NOMO-1 treated with DMSO at 0.1 percent for 48 hours (cell line): ENCODE measurements at regions not wholly inside any gene's neighbourhood (a gene's known extent, or its start where the extent isn't known, plus 50 kb on each side); places are given as distances from the start of the nearest gene placed in this dataset.

ENCODE experiments used
- DNase-seq: peaks from one replicate; lab custom pipeline; 2025; ENCODE audit not compliant: unreplicated experiment; lab: John Stamatoyannopoulos, UW

GRCh38 chr4:3670521-3671519 lies 95.4 kb upstream of the ADRA2C start:
- no peak for DNase-seq

- no peak for DNase-seq
Measured at GRCh38 chr4:3669553-3669949, 96.6 kb upstream of the ADRA2C start.

GRCh38 chr4:3668825-3669552 lies 97.2 kb upstream of the ADRA2C start:
- DNase-seq = no peak

GRCh38 chr4:3667258-3667657 lies 98.9 kb upstream of the ADRA2C start:
- DNase-seq = no peak

GRCh38 chr4:3666263-3666662 lies 99.9 kb upstream of the ADRA2C start:
- DNase-seq = peak; percentile 44

- DNase-seq = no peak
Measured at GRCh38 chr4:3665360-3665891, 100.8 kb upstream of the ADRA2C start.

- no peak for DNase-seq
Measured at GRCh38 chr4:3663791-3664190, 102.4 kb upstream of the ADRA2C start.

GRCh38 chr4:3662516-3662915 lies 103.7 kb upstream of the ADRA2C start:
- no peak for DNase-seq

- DNase-seq = no peak
Measured at GRCh38 chr4:3661989-3662388, 104.2 kb upstream of the ADRA2C start.

- DNase-seq = no peak
Measured at GRCh38 chr4:3660928-3661515, 105.2 kb upstream of the ADRA2C start.

GRCh38 chr4:3660086-3660927 lies 105.9 kb upstream of the ADRA2C start:
- no peak for DNase-seq

- no peak for DNase-seq
Measured at GRCh38 chr4:3659131-3659530, 107.1 kb upstream of the ADRA2C start.

- no peak for DNase-seq
Measured at GRCh38 chr4:3658530-3658913, 107.7 kb upstream of the ADRA2C start.

GRCh38 chr4:3657902-3658529 lies 108.2 kb upstream of the ADRA2C start:
- DNase-seq = no peak

GRCh38 chr4:3656416-3657356 lies 109.5 kb upstream of the ADRA2C start:
- DNase-seq = no peak

GRCh38 chr4:3655963-3656362 lies 110.2 kb upstream of the ADRA2C start:
- DNase-seq = no peak

- DNase-seq = no peak
Measured at GRCh38 chr4:3655485-3655884, 110.7 kb upstream of the ADRA2C start.

GRCh38 chr4:3654036-3654807 lies 112.0 kb upstream of the ADRA2C start:
- DNase-seq = no peak
